HG03442 (cell line): ENCODE measurements at regions not wholly inside any gene's neighbourhood (a gene's known extent, or its start where the extent isn't known, plus 50 kb on each side); places are given as distances from the start of the nearest gene placed in this dataset.

ENCODE experiments used
- ATAC-seq: cut with Tn5 transposase; IDR thresholded peaks from one replicate; pipeline ENCODE4 v1.9.1; 2021; ENCODE audit warnings: mild to moderate bottlenecking, moderate library complexity; ENCODE audit not compliant: unreplicated experiment

DNA sequence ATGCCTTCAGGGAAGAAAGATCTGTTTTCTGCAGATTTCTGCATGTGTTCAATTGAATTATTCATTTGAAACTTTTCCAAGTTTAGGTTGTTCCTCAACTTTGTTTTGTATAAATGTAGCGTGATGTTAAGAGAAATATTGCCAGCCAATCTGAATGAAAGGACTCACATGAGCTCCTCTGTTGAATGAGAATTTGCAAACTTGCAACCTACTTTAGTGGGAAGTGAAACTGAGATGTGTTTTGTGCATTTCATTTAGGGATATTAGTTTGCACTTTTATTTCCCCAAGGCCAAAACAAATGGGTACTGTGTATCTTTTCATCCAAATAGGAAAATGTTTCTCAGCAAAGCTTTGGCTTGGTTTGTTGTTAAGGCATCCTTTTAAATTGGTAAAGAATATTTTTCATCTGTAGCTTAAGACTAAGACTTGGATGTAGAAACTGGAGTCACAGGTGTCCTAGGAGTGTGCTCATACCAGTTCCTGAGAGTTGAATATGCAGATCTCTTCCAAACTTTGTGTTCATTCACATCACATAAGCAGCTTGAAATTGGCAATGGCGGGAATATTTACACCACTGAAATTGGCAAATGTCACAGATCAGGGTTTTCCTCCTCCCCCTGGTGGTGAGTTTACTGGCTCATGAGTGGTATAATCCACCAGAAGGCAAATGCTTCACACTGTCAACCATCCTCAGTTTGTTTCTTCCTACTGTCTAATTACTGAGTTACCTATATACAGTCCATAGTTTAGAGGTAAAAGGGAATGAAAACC is 193.6 kb upstream of the BANK1 start:
- peak; percentile 65 for ATAC-seq

DNA sequence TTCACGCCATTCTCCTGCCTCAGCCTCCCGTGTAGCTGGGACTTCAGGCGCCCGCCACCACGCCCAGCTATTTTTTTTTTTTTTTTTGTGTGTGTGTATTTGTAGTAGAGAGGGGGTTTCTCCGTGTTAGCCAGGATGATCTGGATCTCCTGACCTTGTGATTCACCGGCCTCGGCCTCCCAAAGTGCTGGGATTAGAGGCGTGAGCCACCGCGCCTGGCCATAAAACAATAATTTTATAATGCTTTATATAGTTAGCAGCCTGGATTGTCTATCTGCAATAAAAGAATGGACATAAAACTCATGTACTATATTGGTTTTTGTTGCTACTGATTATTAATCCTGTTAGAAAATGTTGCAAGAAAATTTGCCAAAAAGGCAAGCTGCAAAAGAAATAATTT is 195.9 kb upstream of the BANK1 start:
- no peak for ATAC-seq

DNA sequence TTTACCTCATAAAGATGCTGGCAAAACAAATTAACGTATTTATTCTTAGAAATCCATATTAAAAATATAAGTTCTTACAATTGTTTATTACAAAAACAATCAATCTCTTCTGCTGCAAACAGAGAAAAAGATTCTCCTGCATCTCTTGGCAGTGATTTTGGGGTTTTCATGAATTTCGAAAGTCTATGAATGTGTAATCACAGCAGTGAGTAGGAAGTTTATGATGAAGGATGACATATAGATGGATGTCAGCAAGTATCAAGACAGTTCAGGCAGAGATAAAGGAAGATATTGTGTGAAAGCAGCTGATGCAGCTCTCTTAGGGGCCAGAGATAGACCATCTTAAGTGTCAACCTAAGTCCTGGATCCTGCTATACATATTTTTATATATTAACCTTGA is 196.9 kb upstream of the BANK1 start:
- no peak for ATAC-seq

DNA sequence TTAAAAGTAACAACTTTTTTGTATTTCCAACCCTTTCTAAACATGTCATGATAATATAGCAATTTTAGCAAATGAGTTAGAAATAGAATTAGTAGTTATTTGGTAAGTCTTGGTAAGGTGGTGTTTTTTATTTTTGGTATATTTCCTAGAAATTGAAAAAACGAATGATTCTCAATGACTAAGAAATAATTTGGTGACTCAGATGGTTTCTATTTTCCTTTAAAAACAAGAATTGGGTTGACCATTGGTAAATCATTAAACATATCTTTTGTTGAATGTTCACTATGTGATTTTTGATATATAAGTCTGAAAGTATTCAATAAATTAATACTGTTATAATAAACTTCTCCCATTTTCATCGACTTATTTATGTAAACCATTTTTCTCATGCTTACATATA is 206.2 kb upstream of the BANK1 start:
- no peak for ATAC-seq

DNA sequence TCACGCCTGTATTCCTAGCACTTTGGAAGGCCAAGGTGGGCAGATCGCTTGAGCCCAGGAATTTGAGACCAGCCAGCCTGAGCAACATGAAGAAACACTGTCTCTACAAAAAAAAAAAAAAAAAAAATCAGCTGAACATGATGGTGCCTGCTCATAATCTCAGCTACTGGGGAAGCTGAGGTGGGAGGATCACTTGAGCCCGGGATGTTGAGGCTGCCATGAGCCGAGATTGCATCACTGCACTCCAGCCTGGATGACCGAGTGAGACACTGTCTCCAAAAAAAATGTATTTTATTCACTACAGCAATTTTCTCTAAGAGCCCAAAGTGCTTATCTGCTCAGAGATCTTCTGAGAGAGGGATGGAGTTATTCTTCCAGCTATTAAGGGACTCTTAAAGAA is 215.8 kb upstream of the PPP3CA start:
- no peak for ATAC-seq

GRCh38 chr4:101556842-101557241 is 209.5 kb upstream of the PPP3CA start:
- ATAC-seq = no peak

DNA sequence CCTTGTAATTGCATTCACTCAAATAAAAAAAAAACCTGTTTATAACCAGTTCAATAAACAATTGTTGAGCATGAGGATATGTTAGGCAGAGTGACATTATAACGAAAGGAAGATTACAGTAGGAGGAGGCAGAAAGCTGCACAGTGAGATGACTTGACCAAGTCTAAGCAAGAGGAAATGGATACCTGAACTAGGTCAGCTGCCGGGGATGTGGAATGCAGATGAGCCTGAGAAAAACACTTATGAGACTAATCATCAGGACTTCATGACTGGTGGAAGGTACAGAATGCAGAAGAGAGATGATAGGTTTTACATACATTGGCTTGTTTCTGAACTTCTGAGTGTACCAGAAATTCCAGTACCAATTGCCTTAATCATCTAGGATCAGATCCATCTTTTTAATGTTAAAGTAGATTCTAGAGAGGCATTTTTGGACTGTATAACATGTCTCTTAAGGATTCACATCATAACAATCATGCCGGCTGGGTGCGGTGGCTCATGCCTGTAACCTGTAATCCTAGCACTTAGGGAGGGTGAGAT is 208.1 kb upstream of the PPP3CA start:
- ATAC-seq = no peak

DNA sequence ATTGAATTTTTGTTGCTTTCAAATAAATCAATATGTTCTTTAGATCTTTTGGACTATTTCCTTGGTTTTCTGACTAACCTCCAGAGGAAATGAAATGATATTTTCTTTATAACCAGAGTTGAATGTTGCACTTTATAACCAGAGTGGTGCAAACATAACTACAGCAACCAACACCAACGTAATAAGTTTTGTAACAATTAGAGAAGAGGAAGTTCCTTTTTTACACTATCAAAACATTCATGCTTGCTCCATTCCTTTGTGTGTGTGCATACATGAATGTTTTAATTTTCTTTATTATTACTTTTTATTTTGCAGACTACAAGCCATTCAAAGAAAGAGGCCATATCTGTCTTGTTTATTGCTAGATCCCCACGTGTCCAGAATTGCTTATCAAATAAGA is 193.0 kb upstream of the PPP3CA start:
- ATAC-seq = no peak

GRCh38 chr4:101528526-101528925 is 181.2 kb upstream of the PPP3CA start:
- ATAC-seq = no peak

- ATAC-seq = peak; percentile 100
Measured at GRCh38 chr4:101527188-101527587, 179.9 kb upstream of the PPP3CA start.

- no peak for ATAC-seq
Measured at GRCh38 chr4:101515566-101515965, 168.2 kb upstream of the PPP3CA start.

GRCh38 chr4:101515099-101515498 is 167.8 kb upstream of the PPP3CA start:
- no peak for ATAC-seq

GRCh38 chr4:101512416-101512815 is 165.1 kb upstream of the PPP3CA start:
- ATAC-seq = no peak

DNA sequence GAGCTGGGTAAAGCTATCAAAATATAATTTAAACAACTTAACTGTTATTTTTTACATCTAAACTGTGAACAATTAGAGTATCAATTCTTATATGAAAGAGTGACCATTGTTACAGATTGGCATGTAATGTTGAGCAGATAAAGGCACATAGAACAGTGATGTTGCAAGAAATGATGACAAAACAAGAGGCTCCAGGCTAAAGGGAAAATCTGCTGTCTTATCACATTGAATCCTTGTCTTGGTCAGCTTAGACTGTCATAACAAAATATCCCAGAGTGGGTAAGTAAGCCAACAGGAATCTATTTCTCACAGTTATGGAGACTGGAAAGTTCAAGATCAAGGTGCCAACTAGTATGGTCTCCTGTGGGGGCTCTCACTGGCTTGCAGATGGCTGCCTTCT is 154.1 kb upstream of the PPP3CA start:
- no peak for ATAC-seq

DNA sequence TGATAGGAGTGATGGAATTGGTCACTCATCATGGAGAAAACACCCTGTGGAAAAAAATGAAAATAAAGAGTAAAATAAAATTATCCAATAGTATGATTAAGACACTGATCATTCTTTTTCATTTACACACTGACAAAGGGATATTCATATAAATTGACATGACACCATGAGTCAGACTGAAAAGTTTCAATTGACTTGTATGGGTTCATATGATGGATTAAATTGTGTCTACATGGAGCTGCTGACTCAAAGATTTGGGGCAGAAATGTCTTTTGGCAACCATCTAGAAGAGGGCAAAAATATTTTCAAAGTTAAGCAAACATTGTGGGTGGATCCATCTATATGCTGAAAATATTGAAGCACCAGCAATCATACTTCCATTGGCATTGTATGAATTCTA is 153.4 kb upstream of the PPP3CA start:
- ATAC-seq = no peak

GRCh38 chr4:101475246-101475645 is 127.9 kb upstream of the PPP3CA start:
- no peak for ATAC-seq

DNA sequence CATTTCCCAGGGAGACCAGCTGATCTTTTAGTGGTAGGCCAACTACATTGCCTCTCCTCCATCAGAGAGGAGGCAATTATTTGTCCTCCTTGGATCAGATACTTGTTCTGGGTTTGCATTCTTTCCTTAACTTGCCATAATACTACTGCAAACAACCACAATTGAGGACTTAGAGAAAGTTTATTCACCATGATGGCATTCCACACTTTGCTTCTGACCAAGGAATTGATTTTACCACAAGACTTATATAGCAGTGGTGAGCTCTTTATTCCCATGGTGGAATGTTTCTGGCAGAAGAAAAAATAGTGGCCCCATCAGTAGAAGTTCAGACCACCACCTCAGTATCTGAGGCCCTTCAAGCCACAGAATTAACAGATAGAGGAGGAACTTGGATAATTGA is 123.9 kb upstream of the PPP3CA start:
- no peak for ATAC-seq

DNA sequence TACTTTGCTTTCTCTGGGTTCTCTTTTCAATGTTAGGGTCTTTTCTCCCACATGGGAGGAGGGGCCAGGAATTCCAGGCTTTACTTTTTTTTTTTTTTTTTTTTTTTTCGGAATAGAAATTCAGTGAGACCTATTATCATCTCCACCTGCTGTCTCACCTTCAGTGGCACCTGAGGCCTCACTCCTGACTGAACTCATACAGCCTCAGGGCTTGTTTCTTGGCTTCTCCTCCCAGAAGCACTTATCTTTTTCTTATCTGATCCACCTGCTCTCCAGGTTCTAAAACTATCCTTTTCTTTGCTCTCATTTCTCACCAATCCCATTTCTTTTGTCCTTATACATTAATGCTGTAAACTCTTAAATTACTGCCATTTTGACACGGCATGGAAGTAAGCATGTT is 117.3 kb upstream of the PPP3CA start:
- ATAC-seq = no peak

DNA sequence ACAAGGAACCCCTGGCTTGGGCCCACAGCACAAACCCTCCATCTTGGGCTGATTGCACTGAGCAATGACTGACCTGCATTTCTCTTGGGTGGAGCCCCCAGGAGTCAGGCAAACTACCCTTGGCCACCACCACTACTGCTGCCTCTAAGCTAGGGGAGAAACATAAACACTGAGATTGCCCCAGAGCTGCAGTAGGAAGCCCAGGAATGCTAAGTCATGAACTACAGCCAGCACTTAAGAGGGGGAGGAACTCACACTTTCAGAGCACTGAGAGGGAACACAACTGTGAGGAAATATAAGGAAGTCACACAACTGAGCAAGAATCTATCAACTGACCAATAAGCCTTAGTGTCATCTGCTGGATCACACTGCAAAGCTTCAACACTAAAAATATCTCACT is 111.6 kb upstream of the PPP3CA start:
- no peak for ATAC-seq

- no peak for ATAC-seq
Measured at GRCh38 chr4:101458473-101458872, 111.1 kb upstream of the PPP3CA start.

- no peak for ATAC-seq
Measured at GRCh38 chr4:101451086-101451485, 103.8 kb upstream of the PPP3CA start.

DNA sequence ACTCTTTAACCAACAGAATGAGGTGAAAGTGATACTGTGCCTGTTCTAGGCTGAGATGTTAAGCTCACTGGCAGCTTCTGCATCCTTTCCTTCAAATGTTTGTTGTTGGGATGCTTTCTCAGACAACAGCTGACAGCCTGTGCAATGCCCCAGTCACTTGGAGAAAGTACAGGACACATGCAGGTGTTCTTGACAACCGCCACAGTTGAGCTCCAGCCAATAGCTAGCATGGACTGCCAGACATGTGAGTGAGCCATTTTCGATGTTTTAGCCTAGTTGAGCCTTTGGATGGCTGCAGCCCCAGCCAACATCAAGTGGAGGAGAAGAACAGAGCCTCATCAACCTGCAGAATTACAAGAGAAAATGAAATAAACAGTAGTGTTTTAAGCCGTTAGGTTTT is 94.1 kb upstream of the PPP3CA start:
- no peak for ATAC-seq

GRCh38 chr4:101439926-101440325 is 92.6 kb upstream of the PPP3CA start:
- ATAC-seq = no peak
